B cell (primary cell): ENCODE measurements at regions not wholly inside any gene's neighbourhood (a gene's known extent, or its start where the extent isn't known, plus 50 kb on each side); places are given as distances from the start of the nearest gene placed in this dataset.

Experiments used
- ATAC-seq: fragments of 200-7000 bp; cut with Tn5 transposase; one replicate; pipeline ENCODE4 v1.10.0; 2021; ENCODE audit warnings: low read depth, mild to moderate bottlenecking, moderate number of reproducible peaks, moderate library complexity
- CTCF ChIA-PET: fragments of 350-600 bp; sonication (Branson Sonifier 250); formaldehyde crosslinking; loops from one replicate; lab custom pipeline; 2021; ENCODE audit warnings: antibody characterized with exemption, inconsistent platforms; lab: Charles Lee
- POLR2A ChIA-PET: fragments of 350-600 bp; sonication (Branson Sonifier 250); formaldehyde crosslinking; loops from one replicate; lab custom pipeline; 2021; ENCODE audit warnings: antibody characterized with exemption; lab: Charles Lee
- DNase-seq: peaks from one replicate; pipeline ENCODE4 v3.0.0; 2013
- H2AFZ ChIP-seq: 2 replicates; pipeline ENCODE4 v1.6.1; 2012; ENCODE audit warnings: mild to moderate bottlenecking, low read depth, low read length; ENCODE audit not compliant: insufficient read depth, poor library complexity, severe bottlenecking
- H3K27ac ChIP-seq, 2 donors: 1 replicate in 1 of 2; 2 replicates in 1 of 2; pipeline ENCODE4 v1.5.1; 2012 to 2013; ENCODE audit warnings: low read length in 2 of 2, mild to moderate bottlenecking in 2 of 2, moderate library complexity in 1 of 2
- H3K27me3 ChIP-seq, 4 experiments: fragments of 200-600 bp in 1 of 4; sonication (generic) in 1 of 4; replicated peaks in 1 of 4; 1 replicate in 2 of 4; 2 replicates in 2 of 4; pipeline versions ENCODE4 v1.6.1 to v1.7.0; 2013 to 2016; ENCODE audit warnings: low read length in 3 of 4, mild to moderate bottlenecking in 2 of 4, mixed read lengths in 1 of 4, moderate library complexity in 1 of 4; ENCODE audit not compliant: insufficient read depth in 4 of 4, control insufficient read depth in 3 of 4; ENCODE audit errors: control extremely low read depth in 1 of 4
- H3K36me3 ChIP-seq, 2 experiments: replicated peaks in 1 of 2; 1 replicate in 1 of 2; 2 replicates in 1 of 2; pipeline versions ENCODE4 v1.6.1 to v1.7.1; 2013; ENCODE audit warnings: low read length in 1 of 2; ENCODE audit not compliant: insufficient read depth in 2 of 2, control insufficient read depth in 1 of 2; ENCODE audit errors: control extremely low read depth in 1 of 2, extremely low read depth in 1 of 2
- H3K4me1 ChIP-seq, 2 donors: fragments of 200-600 bp in 1 of 2; sonication (generic) in 1 of 2; 1 replicate in 1 of 2; 2 replicates in 1 of 2; pipeline versions ENCODE4 v1.5.1 to v1.6.1; 2013 to 2017; ENCODE audit warnings: low read length in 2 of 2; ENCODE audit not compliant: control insufficient read depth in 2 of 2, insufficient read depth in 2 of 2
- H3K4me2 ChIP-seq: replicated peaks from 2 replicates; pipeline ENCODE3; 2012; ENCODE audit warnings: mild to moderate bottlenecking, low read depth, low read length; ENCODE audit not compliant: poor library complexity, severe bottlenecking
- H3K4me3 ChIP-seq, 5 experiments: fragments of 200-600 bp in 1 of 5; sonication (generic) in 1 of 5; 1 replicate in 3 of 5; 2 replicates in 2 of 5; pipeline versions ENCODE4 v1.5.1 to v1.7.0; 2011 to 2016; ENCODE audit warnings: low read length in 4 of 5, mild to moderate bottlenecking in 4 of 5, low read depth in 2 of 5, control low read depth in 1 of 5, moderate library complexity in 1 of 5; ENCODE audit not compliant: insufficient read depth in 1 of 5; ENCODE audit errors: control extremely low read depth in 1 of 5, extremely low read depth in 1 of 5
- H3K79me2 ChIP-seq: fragments of 200-600 bp; sonication (generic); one replicate; pipeline ENCODE4 v1.6.0; 2016; ENCODE audit warnings: low read length; ENCODE audit not compliant: control insufficient read depth, insufficient read depth
- H3K9ac ChIP-seq: fragments of 200-600 bp; sonication (generic); 2 replicates; pipeline ENCODE4 v1.6.1; 2017; ENCODE audit warnings: mild to moderate bottlenecking, low read length, moderate library complexity
- H3K9me3 ChIP-seq, 3 donors: one replicate each; pipeline versions ENCODE4 v1.6.1 to v1.7.1; 2013; ENCODE audit warnings: low read length in 2 of 3; ENCODE audit not compliant: control insufficient read depth in 2 of 3, insufficient read depth in 1 of 3; ENCODE audit errors: control extremely low read depth in 1 of 3
- H4K20me1 ChIP-seq: 2 replicates; pipeline ENCODE4 v1.6.0; 2012; ENCODE audit warnings: mild to moderate bottlenecking, low read length; ENCODE audit not compliant: insufficient read depth, control insufficient read depth, poor library complexity, severe bottlenecking
- H3K27ac Mint-ChIP-seq: one replicate; pipeline ENCODE4 v1.8.0; 2021; ENCODE audit warnings: mixed read lengths
- H3K27me3 Mint-ChIP-seq: one replicate; pipeline ENCODE4 v1.8.0; 2021; ENCODE audit warnings: mixed read lengths
- H3K4me1 Mint-ChIP-seq: one replicate; pipeline ENCODE4 v1.8.0; 2021; ENCODE audit warnings: mixed read lengths
- H3K4me3 Mint-ChIP-seq: one replicate; pipeline ENCODE4 v1.8.0; 2021; ENCODE audit warnings: mixed read lengths
- H3K9me3 Mint-ChIP-seq: one replicate; pipeline ENCODE4 v1.8.0; 2022; ENCODE audit warnings: mixed read lengths; ENCODE audit not compliant: insufficient read depth
- EZH2 ChIP-seq: IDR thresholded peaks from 2 replicates; pipeline ENCODE4 v1.6.1; 2012; ENCODE audit warnings: borderline replicate concordance, low read depth, mild to moderate bottlenecking, moderate library complexity, low read length; ENCODE audit not compliant: insufficient read depth, poor library complexity, severe bottlenecking
- WGBS: methylation state at CpG from one replicate; pipeline ENCODE4 v1.1.5; 2013; ENCODE audit warnings: missing lambda C conversion rate; ENCODE audit not compliant: insufficient coverage; 5-methylcytosine and 5-hydroxymethylcytosine counted together
- intact Hi-C: fragments of 100-400 bp; cut with micrococcal nuclease; formaldehyde crosslinking; loops from one replicate; pipeline ENCODE4 v1.10.0; 2022
- TF ChIP-seq, protein P1 (sequence below): fragments of 200-600 bp; IDR thresholded peaks from one replicate; pipeline ENCODE4 v1.8.0; 2022; ENCODE audit warnings: antibody characterized with exemption, mild to moderate bottlenecking

- Mint-ChIP-seq H3K27ac (no peak overlapping the region), H3K9me3 (no peaks in the 10 kb centered on the region), H3K27me3 (peaks cover 7% of the 10 kb centered on the region), H3K4me1 (peaks cover 2% of the 10 kb centered on the region), H3K4me3 (no peak overlapping the region)
- no peaks in the 10 kb centered on the region for H3K27me3 ChIP-seq
- H3K4me1 ChIP-seq: no peaks in the 10 kb centered on the region
- no peaks in the 10 kb centered on the region for H3K9me3 ChIP-seq
- H4K20me1 ChIP-seq: no peaks in the 10 kb centered on the region
- no peak overlapping the region for H3K9ac ChIP-seq
- H3K4me2 ChIP-seq: no peak overlapping the region
- no peaks in the 10 kb centered on the region for H3K79me2 ChIP-seq
- no peak overlapping the region for H3K4me3 ChIP-seq
- no peak for TF ChIP-seq EZH2
- TF ChIP-seq, protein P1, sequence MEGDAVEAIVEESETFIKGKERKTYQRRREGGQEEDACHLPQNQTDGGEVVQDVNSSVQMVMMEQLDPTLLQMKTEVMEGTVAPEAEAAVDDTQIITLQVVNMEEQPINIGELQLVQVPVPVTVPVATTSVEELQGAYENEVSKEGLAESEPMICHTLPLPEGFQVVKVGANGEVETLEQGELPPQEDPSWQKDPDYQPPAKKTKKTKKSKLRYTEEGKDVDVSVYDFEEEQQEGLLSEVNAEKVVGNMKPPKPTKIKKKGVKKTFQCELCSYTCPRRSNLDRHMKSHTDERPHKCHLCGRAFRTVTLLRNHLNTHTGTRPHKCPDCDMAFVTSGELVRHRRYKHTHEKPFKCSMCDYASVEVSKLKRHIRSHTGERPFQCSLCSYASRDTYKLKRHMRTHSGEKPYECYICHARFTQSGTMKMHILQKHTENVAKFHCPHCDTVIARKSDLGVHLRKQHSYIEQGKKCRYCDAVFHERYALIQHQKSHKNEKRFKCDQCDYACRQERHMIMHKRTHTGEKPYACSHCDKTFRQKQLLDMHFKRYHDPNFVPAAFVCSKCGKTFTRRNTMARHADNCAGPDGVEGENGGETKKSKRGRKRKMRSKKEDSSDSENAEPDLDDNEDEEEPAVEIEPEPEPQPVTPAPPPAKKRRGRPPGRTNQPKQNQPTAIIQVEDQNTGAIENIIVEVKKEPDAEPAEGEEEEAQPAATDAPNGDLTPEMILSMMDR: no peak
- ChIA-PET POLR2A (no interaction called here), CTCF (interaction anchor here (0.9 kb wide), 1 partner anchor 10 kb away, joined by 3 read pairs; no protein-coding TSS in a partner anchor)
- ATAC-seq (no peak), DNase-seq (no peak)
- no peaks in the 10 kb centered on the region for H3K36me3 ChIP-seq
- no peak overlapping the region for H2AFZ ChIP-seq
- 70% methylated on average over 3 of the region's 3 CpGs for WGBS
- intact Hi-C loops: no loop called here
- no peak overlapping the region for H3K27ac ChIP-seq
Measured at GRCh38 chr14:54241517-54241916, 155.3 kb upstream of the CDKN3 start.

DNA sequence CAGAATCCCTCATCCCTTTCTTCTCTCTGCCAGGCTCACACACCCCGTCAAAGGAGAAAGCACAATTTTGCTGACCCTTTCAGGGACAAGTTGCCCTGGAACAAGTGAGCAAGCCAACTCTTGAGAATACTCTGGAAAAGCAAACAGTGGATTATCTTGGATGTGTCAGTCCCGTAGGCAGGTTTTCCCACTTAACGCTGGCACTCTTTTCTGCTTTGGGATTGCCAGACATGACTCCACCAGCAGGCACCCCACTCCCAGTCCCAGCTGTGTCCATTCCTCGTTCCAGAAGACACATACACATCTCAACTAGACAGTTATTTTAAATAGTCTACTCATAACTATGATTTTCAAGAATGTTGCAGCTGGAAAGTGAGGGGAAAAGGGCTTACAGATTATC, 145.5 kb upstream of the CDKN3 start:
- Mint-ChIP-seq H3K27me3 (peaks cover 52% of the 10 kb centered on the region), H3K4me3 (no peak overlapping the region), H3K27ac (no peak overlapping the region), H3K4me1 (no peaks in the 10 kb centered on the region), H3K9me3 (no peaks in the 10 kb centered on the region)
- CTCF ChIA-PET: interaction anchor here (1.1 kb wide), 1 partner anchor 10 kb away, joined by 3 read pairs; no protein-coding TSS in a partner anchor
- Histone ChIP-seq H3K36me3 (no peaks in the 10 kb centered on the region), H3K9ac (no peak overlapping the region), H4K20me1 (no peaks in the 10 kb centered on the region), H3K9me3 (peaks cover 0 to 3% (median 0%) of the 10 kb centered on the region in 3 donors), H3K4me2 (no peak overlapping the region), H3K4me1 (no peaks in the 10 kb centered on the region), H3K79me2 (no peaks in the 10 kb centered on the region), H3K27me3 (peaks cover 0 to 14% (median 4%) of the 10 kb centered on the region in 4 experiments), H2AFZ (no peak overlapping the region), H3K4me3 (no peak overlapping the region), H3K27ac (no peak overlapping the region)
- intact Hi-C loops: no loop called here
- TF ChIP-seq EZH2: no peak
- TF ChIP-seq, protein P1: no peak
- ATAC-seq: no peak
- WGBS: 100% methylated on average over 2 of the region's 4 CpGs
- POLR2A ChIA-PET: no interaction called here
- DNase-seq: no peak
